Activated B cell treated with CpG ODN at 0.5 μM for 24 hours (primary cell): ENCODE measurements at regions not wholly inside any gene's neighbourhood (a gene's known extent, or its start where the extent isn't known, plus 50 kb on each side); places are given as distances from the start of the nearest gene placed in this dataset.
"Not testable (repeated sequence)": the region's sequence is repeated elsewhere in the genome, so short reads cannot be mapped to it uniquely, and the experiment has no call there.

Source experiments
- ATAC-seq: fragments of 200-7000 bp; cut with Tn5 transposase; one replicate; pipeline ENCODE4 v1.10.0; 2021; ENCODE audit warnings: low read depth, mild to moderate bottlenecking, moderate library complexity
- CTCF ChIA-PET: fragments of 350-600 bp; sonication (Branson Sonifier 250); formaldehyde crosslinking; loops from one replicate; lab custom pipeline; 2021; ENCODE audit warnings: antibody characterized with exemption; lab: Charles Lee
- POLR2A ChIA-PET: fragments of 350-600 bp; sonication (Branson Sonifier 250); formaldehyde crosslinking; loops from one replicate; lab custom pipeline; 2021; ENCODE audit warnings: antibody characterized with exemption; lab: Charles Lee
- DNase-seq: peaks from one replicate; pipeline ENCODE4 v3.0.0; 2022
- H3K27ac Mint-ChIP-seq: one replicate; pipeline ENCODE4 v1.8.0; 2020; ENCODE audit warnings: mixed read lengths
- H3K27me3 Mint-ChIP-seq: one replicate; pipeline ENCODE4 v1.8.0; 2021; ENCODE audit warnings: mixed read lengths
- H3K36me3 Mint-ChIP-seq: one replicate; pipeline ENCODE4 v1.8.0; 2021; ENCODE audit warnings: low read depth, mixed read lengths
- H3K4me1 Mint-ChIP-seq: one replicate; pipeline ENCODE4 v1.8.0; 2021; ENCODE audit warnings: mixed read lengths
- H3K4me3 Mint-ChIP-seq: one replicate; pipeline ENCODE4 v1.8.0; 2020; ENCODE audit warnings: mild to moderate bottlenecking, mixed read lengths
- H3K9me3 Mint-ChIP-seq: one replicate; pipeline ENCODE4 v1.8.0; 2020; ENCODE audit warnings: mixed read lengths
- CTCF ChIP-seq: fragments of 200-600 bp; IDR thresholded peaks from one replicate; pipeline ENCODE4 v1.8.0; 2022; ENCODE audit warnings: antibody characterized with exemption, mild to moderate bottlenecking
- intact Hi-C: fragments of 100-400 bp; cut with micrococcal nuclease; formaldehyde crosslinking; loops from one replicate; pipeline ENCODE4 v1.15.1; 2024

- no peak for DNase-seq
- ATAC-seq, result no peak
- ChIA-PET CTCF (no interaction called here), POLR2A (no interaction called here)
- TF ChIP-seq CTCF, result no peak
- Mint-ChIP-seq H3K9me3 (no peaks in the 10 kb centered on the region), H3K27ac (no peak overlapping the region), H3K4me1 (no peaks in the 10 kb centered on the region), H3K4me3 (no peak overlapping the region), H3K36me3 (no peaks in the 10 kb centered on the region), H3K27me3 (no peaks in the 10 kb centered on the region)
- intact Hi-C loops, result no loop called here
Observed at GRCh38 chr2:150204451-150204850, 283.0 kb downstream of the RND3 start.

- H3K27me3 Mint-ChIP-seq, ATAC-seq, H3K4me3 Mint-ChIP-seq, H3K9me3 Mint-ChIP-seq, H3K4me1 Mint-ChIP-seq, H3K36me3 Mint-ChIP-seq, H3K27ac Mint-ChIP-seq, intact Hi-C loops, POLR2A ChIA-PET, CTCF ChIA-PET, DNase-seq: not testable (repeated sequence)
Observed at GRCh38 chr2:150194816-150195215, 292.7 kb downstream of the RND3 start.

- H3K4me3 Mint-ChIP-seq, result no peak overlapping the region
Observed at GRCh38 chr2:150192701-150193100, 294.8 kb downstream of the RND3 start.

GRCh38 chr2:150191349-150191748, 296.1 kb downstream of the RND3 start:
- Mint-ChIP-seq H3K36me3 (no peaks in the 10 kb centered on the region), H3K4me3 (no peak overlapping the region), H3K27me3 (no peaks in the 10 kb centered on the region), H3K4me1 (no peaks in the 10 kb centered on the region), H3K9me3 (peaks cover 5% of the 10 kb centered on the region), H3K27ac (no peak overlapping the region)
- DNase-seq (no peak), ATAC-seq (no peak)
- POLR2A ChIA-PET, result no interaction called here
- CTCF ChIA-PET, result no interaction called here
- intact Hi-C loops, result no loop called here
- TF ChIP-seq CTCF, result no peak

More at GRCh38 chr2:150192701-150193100, 294.8 kb downstream of the RND3 start:
- TF ChIP-seq CTCF, result no peak
- Mint-ChIP-seq H3K4me1 (no peaks in the 10 kb centered on the region), H3K36me3 (no peaks in the 10 kb centered on the region), H3K27ac (no peak overlapping the region), H3K9me3 (peaks cover 2% of the 10 kb centered on the region), H3K27me3 (no peaks in the 10 kb centered on the region)
- ATAC-seq (no peak), DNase-seq (no peak)
- intact Hi-C loops, result no loop called here
- CTCF ChIA-PET, result no interaction called here
- POLR2A ChIA-PET, result no interaction called here

- no peak for DNase-seq
- Mint-ChIP-seq H3K9me3 (peaks cover 5% of the 10 kb centered on the region), H3K36me3 (no peaks in the 10 kb centered on the region), H3K27me3 (no peaks in the 10 kb centered on the region), H3K27ac (no peak overlapping the region), H3K4me3 (no peak overlapping the region), H3K4me1 (no peaks in the 10 kb centered on the region)
- ATAC-seq, result no peak
- intact Hi-C loops, result no loop called here
- TF ChIP-seq CTCF, result no peak
- ChIA-PET POLR2A (no interaction called here), CTCF (no interaction called here)
Observed at GRCh38 chr2:150190546-150190945, 296.9 kb downstream of the RND3 start.

- DNase-seq, result no peak
Observed at GRCh38 chr2:150188800-150189199, 298.7 kb downstream of the RND3 start.

More at GRCh38 chr2:150188800-150189199, 298.7 kb downstream of the RND3 start:
- H3K4me3 Mint-ChIP-seq, result no peak overlapping the region
- no peaks in the 10 kb centered on the region for H3K36me3 Mint-ChIP-seq
- no peaks in the 10 kb centered on the region for H3K4me1 Mint-ChIP-seq
- TF ChIP-seq CTCF, result no peak
- ChIA-PET POLR2A (no interaction called here), CTCF (no interaction called here)
- no peak overlapping the region for H3K27ac Mint-ChIP-seq
- intact Hi-C loops, result no loop called here
- H3K9me3 Mint-ChIP-seq, result peaks cover 7% of the 10 kb centered on the region
- H3K27me3 Mint-ChIP-seq, result no peaks in the 10 kb centered on the region
- no peak for ATAC-seq
